ENCODE measurements at regions not wholly inside any gene's neighbourhood (a gene's known extent, or its start where the extent isn't known, plus 50 kb on each side); places are given as distances from the start of the nearest gene placed in this dataset.

- Mint-ChIP-seq H3K4me3 (no peak overlapping the region), H3K9me3 (no peaks in the 10 kb centered on the region), H3K36me3 (ENCODE audit: insufficient read depth) (no peaks in the 10 kb centered on the region), H3K27ac (ENCODE audit: low read depth) (no peak overlapping the region), H3K27me3 (peaks cover 10% of the 10 kb centered on the region), H3K4me1 (no peaks in the 10 kb centered on the region)
- no peak for DNase-seq (ENCODE audit: low spot score in 2 of 2)
- ATAC-seq (replicated peaks; ENCODE audit: extremely low read depth, poor library complexity, severe bottlenecking) = no peak
These were observed 196.0 kb downstream of the MED10 start for GRCh38 chr5:6182271-6182815.

GRCh38 chr5:6181871-6182270 is 196.5 kb downstream of the MED10 start:
- Mint-ChIP-seq H3K27ac (ENCODE audit: low read depth) (no peak overlapping the region), H3K9me3 (no peaks in the 10 kb centered on the region), H3K36me3 (ENCODE audit: insufficient read depth) (no peaks in the 10 kb centered on the region), H3K4me1 (no peaks in the 10 kb centered on the region), H3K27me3 (peaks cover 10% of the 10 kb centered on the region), H3K4me3 (no peak overlapping the region)
- DNase-seq (ENCODE audit: low spot score in 2 of 2) = no peak
- ATAC-seq (replicated peaks; ENCODE audit: extremely low read depth, poor library complexity, severe bottlenecking) = no peak

GRCh38 chr5:6181147-6181729 is 197.1 kb downstream of the MED10 start:
- Mint-ChIP-seq H3K27me3 (peaks cover 10% of the 10 kb centered on the region), H3K9me3 (no peaks in the 10 kb centered on the region), H3K4me3 (no peak overlapping the region), H3K27ac (ENCODE audit: low read depth) (no peak overlapping the region), H3K4me1 (no peaks in the 10 kb centered on the region), H3K36me3 (ENCODE audit: insufficient read depth) (no peaks in the 10 kb centered on the region)
- DNase-seq (ENCODE audit: low spot score in 2 of 2) (no peak), ATAC-seq (replicated peaks; ENCODE audit: extremely low read depth, poor library complexity, severe bottlenecking) (no peak)

- no peak overlapping the region for H3K27ac Mint-ChIP-seq (ENCODE audit: low read depth)
- no peaks in the 10 kb centered on the region for H3K36me3 Mint-ChIP-seq (ENCODE audit: insufficient read depth)
- no peak for DNase-seq (ENCODE audit: low spot score in 2 of 2)
- peaks cover 10% of the 10 kb centered on the region for H3K27me3 Mint-ChIP-seq
- H3K4me1 Mint-ChIP-seq = no peaks in the 10 kb centered on the region
- H3K9me3 Mint-ChIP-seq = no peaks in the 10 kb centered on the region
- no peak for ATAC-seq (replicated peaks; ENCODE audit: extremely low read depth, poor library complexity, severe bottlenecking)
- H3K4me3 Mint-ChIP-seq = no peak overlapping the region
These were observed 198.0 kb downstream of the MED10 start for GRCh38 chr5:6180231-6180872.

GRCh38 chr5:6178846-6179532 is 199.4 kb downstream of the MED10 start:
- Mint-ChIP-seq H3K27me3 (peaks cover 10% of the 10 kb centered on the region), H3K4me3 (no peak overlapping the region), H3K4me1 (no peaks in the 10 kb centered on the region), H3K27ac (ENCODE audit: low read depth) (no peak overlapping the region), H3K36me3 (ENCODE audit: insufficient read depth) (no peaks in the 10 kb centered on the region), H3K9me3 (no peaks in the 10 kb centered on the region)
- DNase-seq (ENCODE audit: low spot score in 2 of 2) (no peak), ATAC-seq (replicated peaks; ENCODE audit: extremely low read depth, poor library complexity, severe bottlenecking) (no peak)

GRCh38 chr5:6177926-6178325 is 200.4 kb downstream of the MED10 start:
- Mint-ChIP-seq H3K4me3 (no peak overlapping the region), H3K27ac (ENCODE audit: low read depth) (no peak overlapping the region), H3K36me3 (ENCODE audit: insufficient read depth) (no peaks in the 10 kb centered on the region), H3K9me3 (no peaks in the 10 kb centered on the region), H3K27me3 (peaks cover 10% of the 10 kb centered on the region), H3K4me1 (no peaks in the 10 kb centered on the region)
- DNase-seq (ENCODE audit: low spot score in 2 of 2) (no peak), ATAC-seq (replicated peaks; ENCODE audit: extremely low read depth, poor library complexity, severe bottlenecking) (no peak)

GRCh38 chr5:6176102-6176693 is 202.1 kb downstream of the MED10 start:
- DNase-seq (ENCODE audit: low spot score in 2 of 2) = no peak
- no peaks in the 10 kb centered on the region for H3K36me3 Mint-ChIP-seq (ENCODE audit: insufficient read depth)
- no peak for ATAC-seq (replicated peaks; ENCODE audit: extremely low read depth, poor library complexity, severe bottlenecking)
- H3K4me3 Mint-ChIP-seq = no peak overlapping the region
- no peak overlapping the region for H3K27ac Mint-ChIP-seq (ENCODE audit: low read depth)
- H3K27me3 Mint-ChIP-seq = peaks cover 6% of the 10 kb centered on the region
- no peaks in the 10 kb centered on the region for H3K9me3 Mint-ChIP-seq
- no peaks in the 10 kb centered on the region for H3K4me1 Mint-ChIP-seq

GRCh38 chr5:6175172-6175854 is 203.0 kb downstream of the MED10 start:
- Mint-ChIP-seq H3K27me3 (peaks cover under 1% of the 10 kb centered on the region), H3K4me3 (no peak overlapping the region), H3K4me1 (no peaks in the 10 kb centered on the region), H3K9me3 (no peaks in the 10 kb centered on the region), H3K36me3 (ENCODE audit: insufficient read depth) (no peaks in the 10 kb centered on the region), H3K27ac (ENCODE audit: low read depth) (no peak overlapping the region)
- ATAC-seq (replicated peaks; ENCODE audit: extremely low read depth, poor library complexity, severe bottlenecking) = no peak
- no peak for DNase-seq (ENCODE audit: low spot score in 2 of 2)

GRCh38 chr5:6169660-6170059 is 208.7 kb downstream of the MED10 start:
- Mint-ChIP-seq H3K4me3 (no peak overlapping the region), H3K9me3 (peaks cover 6% of the 10 kb centered on the region), H3K27me3 (peaks cover 10% of the 10 kb centered on the region), H3K4me1 (no peaks in the 10 kb centered on the region), H3K27ac (ENCODE audit: low read depth) (no peak overlapping the region), H3K36me3 (ENCODE audit: insufficient read depth) (no peaks in the 10 kb centered on the region)
- no peak for ATAC-seq (replicated peaks; ENCODE audit: extremely low read depth, poor library complexity, severe bottlenecking)
- no peak for DNase-seq (ENCODE audit: low spot score in 2 of 2)

GRCh38 chr5:6166698-6167394 is 211.5 kb downstream of the MED10 start:
- H3K36me3 Mint-ChIP-seq (ENCODE audit: insufficient read depth) = no peaks in the 10 kb centered on the region
- H3K27me3 Mint-ChIP-seq = peaks cover 18% of the 10 kb centered on the region
- ATAC-seq (replicated peaks; ENCODE audit: extremely low read depth, poor library complexity, severe bottlenecking) = no peak
- H3K4me3 Mint-ChIP-seq = no peak overlapping the region
- H3K9me3 Mint-ChIP-seq = peaks cover 6% of the 10 kb centered on the region
- no peaks in the 10 kb centered on the region for H3K4me1 Mint-ChIP-seq
- no peak overlapping the region for H3K27ac Mint-ChIP-seq (ENCODE audit: low read depth)
- DNase-seq (ENCODE audit: low spot score in 2 of 2) = no peak

- peaks cover 5% of the 10 kb centered on the region for H3K9me3 Mint-ChIP-seq
- no peaks in the 10 kb centered on the region for H3K36me3 Mint-ChIP-seq (ENCODE audit: insufficient read depth)
- no peak for DNase-seq (ENCODE audit: low spot score in 2 of 2)
- no peak for ATAC-seq (replicated peaks; ENCODE audit: extremely low read depth, poor library complexity, severe bottlenecking)
- H3K27ac Mint-ChIP-seq (ENCODE audit: low read depth) = no peak overlapping the region
- peaks cover 8% of the 10 kb centered on the region for H3K27me3 Mint-ChIP-seq
- no peaks in the 10 kb centered on the region for H3K4me1 Mint-ChIP-seq
- H3K4me3 Mint-ChIP-seq = no peak overlapping the region
These were observed 214.4 kb downstream of the MED10 start for GRCh38 chr5:6163913-6164312.

GRCh38 chr5:6162175-6162574 is 216.2 kb downstream of the MED10 start:
- Mint-ChIP-seq H3K4me3 (no peak overlapping the region), H3K27ac (ENCODE audit: low read depth) (no peak overlapping the region), H3K4me1 (no peaks in the 10 kb centered on the region), H3K27me3 (peaks cover 8% of the 10 kb centered on the region), H3K36me3 (ENCODE audit: insufficient read depth) (no peaks in the 10 kb centered on the region), H3K9me3 (peaks cover 4% of the 10 kb centered on the region)
- no peak for ATAC-seq (replicated peaks; ENCODE audit: extremely low read depth, poor library complexity, severe bottlenecking)
- DNase-seq (ENCODE audit: low spot score in 2 of 2) = no peak

Measured in central memory CD8-positive, alpha-beta T cell (primary cell).